Activated CD8-positive, alpha-beta memory T cell treated with anti-CD3 and anti-CD28 coated beads for 36 hours (primary cell): ENCODE measurements at regions not wholly inside any gene's neighbourhood (a gene's known extent, or its start where the extent isn't known, plus 50 kb on each side); places are given as distances from the start of the nearest gene placed in this dataset.

Experiments used
- CTCF ChIA-PET: fragments of 350-600 bp; sonication (Branson Sonifier 250); formaldehyde crosslinking; loops from one replicate; lab custom pipeline; 2021; ENCODE audit warnings: antibody characterized with exemption; lab: Charles Lee
- POLR2A ChIA-PET: fragments of 350-600 bp; sonication (Branson Sonifier 250); formaldehyde crosslinking; loops from one replicate; lab custom pipeline; 2021; ENCODE audit warnings: antibody characterized with exemption; lab: Charles Lee

DNA sequence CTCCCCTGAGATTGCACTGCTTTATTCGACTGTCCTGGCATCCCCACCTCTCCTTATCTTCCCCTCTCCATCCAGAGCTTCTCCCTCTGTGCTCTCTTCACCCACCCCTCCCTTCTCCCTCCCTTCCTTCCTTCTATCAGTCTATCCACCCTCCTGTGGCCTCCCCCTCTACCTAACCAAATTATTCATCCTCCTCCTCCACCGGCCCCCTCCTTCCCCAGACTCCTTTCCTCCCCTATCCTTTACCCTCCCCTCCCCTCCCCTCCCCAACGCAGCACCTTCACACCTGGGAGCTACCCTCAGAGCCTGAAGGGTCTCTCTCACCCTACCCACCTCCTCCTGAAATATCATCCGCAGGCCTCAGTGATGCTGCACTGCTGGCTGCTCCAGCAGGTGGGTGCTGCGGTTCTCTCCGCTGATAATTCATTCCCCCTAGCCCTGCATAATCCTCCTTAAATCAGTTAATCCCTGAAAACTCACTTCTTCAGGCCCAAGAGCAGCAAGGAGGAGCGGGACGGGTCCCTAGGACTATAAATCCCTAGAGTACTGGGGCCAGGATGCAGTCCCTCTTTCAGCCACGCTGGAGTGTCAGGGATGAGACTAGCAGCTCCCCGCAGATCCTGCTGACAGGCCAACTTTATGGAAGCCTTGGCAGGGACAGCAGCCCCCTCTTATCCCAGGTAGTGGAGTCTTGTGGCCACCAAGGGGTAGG lies 97.8 kb downstream of the PCDH1 start:
- ChIA-PET CTCF (no interaction called here), POLR2A (no interaction called here)

DNA sequence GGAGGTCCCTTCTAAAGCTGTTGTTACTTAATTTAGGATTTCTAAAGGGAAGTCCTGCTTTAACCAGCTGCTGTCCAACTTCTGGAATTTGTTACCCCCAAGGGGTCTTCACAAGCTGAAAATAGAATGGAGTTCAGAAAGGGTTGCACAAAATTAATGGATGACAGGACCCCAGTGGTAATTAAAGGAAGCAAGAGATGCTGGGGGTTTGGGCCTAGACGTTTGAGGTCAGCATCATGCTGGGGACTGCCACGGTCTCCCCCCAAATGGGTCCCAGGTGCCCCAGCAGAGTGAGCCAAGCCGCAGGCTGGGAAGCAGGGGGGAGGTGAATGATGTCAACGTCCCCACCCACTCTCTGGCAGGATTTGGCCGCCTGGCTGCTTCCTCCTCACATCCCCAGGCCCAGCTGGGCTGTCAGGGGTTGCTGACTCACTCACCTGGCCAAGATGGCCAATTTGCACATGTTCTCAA lies 97.5 kb upstream of the ARAP3 start:
- ChIA-PET POLR2A (no interaction called here), CTCF (interaction anchor here (1.0 kb wide), 1 partner anchor 182 kb away, joined by 4 read pairs; no protein-coding TSS in a partner anchor)

DNA sequence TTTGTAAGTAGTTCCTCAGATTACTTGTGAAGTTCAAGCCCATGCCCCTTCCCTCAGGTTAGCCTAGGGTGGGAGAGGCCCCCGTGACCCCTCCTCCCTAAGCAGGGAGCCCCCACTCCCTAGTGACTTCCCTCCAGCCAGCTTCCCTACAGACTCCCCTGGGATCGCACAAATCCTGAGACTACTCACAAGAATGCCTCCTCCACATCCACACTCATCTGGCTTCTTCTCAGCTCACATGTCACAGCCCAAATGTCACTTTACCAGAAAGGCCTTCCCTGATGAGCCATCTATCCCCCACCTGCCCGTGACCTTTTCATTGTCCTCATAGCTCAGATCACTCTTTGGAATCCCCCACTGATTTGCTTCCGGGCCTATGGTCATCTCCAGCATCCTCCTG lies 96.7 kb upstream of the ARAP3 start:
- POLR2A ChIA-PET: interaction anchor here (0.6 kb wide), 1 partner anchor 74 kb away, joined by 3 read pairs; no protein-coding TSS in a partner anchor
- CTCF ChIA-PET: interaction anchor here (1.0 kb wide), 1 partner anchor 182 kb away, joined by 4 read pairs; no protein-coding TSS in a partner anchor

DNA sequence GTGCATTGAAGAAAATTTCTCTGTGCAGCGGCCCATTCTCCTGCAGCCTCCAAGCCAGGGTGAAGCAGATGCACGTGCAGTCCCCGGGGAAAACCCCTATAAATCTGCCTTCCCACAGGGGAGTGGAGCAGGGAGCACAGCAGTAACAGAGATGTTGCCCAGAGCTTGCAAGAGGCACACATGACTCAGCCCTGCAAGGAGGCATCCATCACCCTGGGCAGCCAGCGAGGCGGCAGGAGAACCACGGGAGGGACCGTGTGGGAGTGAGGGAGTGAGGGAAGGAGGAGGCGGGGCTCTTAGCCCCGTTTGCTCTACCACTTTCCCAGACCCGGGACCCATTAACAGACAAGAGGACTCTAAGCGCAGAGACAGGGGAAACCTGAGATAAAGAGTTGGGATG lies 96.2 kb upstream of the ARAP3 start:
- ChIA-PET CTCF (no interaction called here), POLR2A (no interaction called here)

DNA sequence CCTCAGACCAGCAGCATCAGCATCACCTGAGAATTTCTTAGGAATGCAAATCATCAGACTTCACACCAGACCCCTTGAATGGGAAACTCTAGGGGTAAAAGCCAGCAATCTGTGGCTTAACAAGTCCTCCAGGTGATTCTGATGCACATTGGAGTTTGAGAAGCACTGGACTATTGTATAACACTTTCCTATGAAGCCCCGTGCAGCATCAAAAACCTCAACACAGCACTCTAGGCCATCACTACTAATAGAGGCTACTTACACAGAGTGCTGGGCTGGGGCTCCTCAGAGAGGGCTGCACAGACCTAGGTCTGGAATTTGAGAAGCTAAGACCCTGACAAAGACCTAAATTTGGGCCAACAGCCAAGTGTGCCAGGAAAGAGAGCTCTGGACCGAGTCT lies 95.7 kb upstream of the ARAP3 start:
- CTCF ChIA-PET: no interaction called here
- POLR2A ChIA-PET: no interaction called here

DNA sequence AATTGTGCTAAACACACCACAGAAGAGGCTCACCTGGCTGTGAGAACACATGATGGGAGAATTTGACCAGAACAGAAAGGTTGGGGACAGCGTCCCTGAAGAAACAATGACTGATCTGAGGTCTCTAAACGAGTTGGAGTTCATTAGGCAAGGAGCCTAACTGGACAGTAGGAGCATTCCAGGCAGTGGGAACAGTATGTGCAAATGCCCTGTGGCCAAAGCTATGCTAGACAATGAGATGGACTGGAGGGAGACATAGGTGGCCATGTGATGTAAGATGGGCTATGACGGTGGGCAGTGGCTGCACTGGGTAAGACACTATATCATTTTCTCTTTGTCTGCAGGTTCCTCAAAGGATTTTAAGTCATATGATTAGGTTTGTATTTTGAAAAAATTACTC lies 95.1 kb upstream of the ARAP3 start:
- ChIA-PET CTCF (no interaction called here), POLR2A (no interaction called here)

DNA sequence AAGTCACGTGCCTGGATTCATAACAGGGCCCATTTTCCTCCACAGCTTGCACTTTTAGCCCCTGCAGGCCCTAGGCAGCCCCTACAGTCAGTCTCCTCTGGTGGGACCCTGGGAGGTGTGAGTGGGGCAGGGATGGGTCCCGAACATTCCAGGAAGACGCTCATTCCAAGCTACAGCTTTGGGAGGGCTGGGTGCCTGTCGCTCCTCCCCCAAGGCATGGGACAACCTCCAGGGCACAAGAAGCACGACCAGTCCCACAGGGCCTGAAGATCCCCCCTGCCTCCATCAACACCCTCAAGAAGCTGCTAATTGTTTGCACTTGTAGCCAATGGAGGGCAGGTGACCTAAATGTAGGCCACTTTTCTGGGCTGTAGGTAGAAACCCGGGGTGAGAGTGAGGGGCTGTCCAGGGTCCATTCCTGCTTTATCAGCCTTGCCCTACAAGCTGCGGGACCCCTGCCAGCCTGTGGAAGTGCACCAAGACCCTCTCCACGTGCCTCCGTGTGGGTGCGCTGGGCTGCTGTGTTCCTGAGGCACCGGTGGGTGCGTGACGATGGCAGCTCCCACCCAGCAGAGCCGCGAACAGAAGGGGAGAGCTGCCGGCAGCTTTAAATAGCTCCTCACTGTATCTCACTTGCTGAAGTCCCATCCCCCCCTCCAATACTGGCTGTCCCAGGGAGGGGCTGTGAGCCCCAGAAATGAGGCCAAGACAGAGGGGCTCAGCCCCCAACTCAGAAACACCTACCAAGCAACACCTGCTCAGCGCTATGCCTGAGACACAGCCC lies 91.9 kb upstream of the ARAP3 start:
- ChIA-PET CTCF (interaction anchor here (1.1 kb wide), 1 partner anchor 71 kb away, joined by 3 read pairs; no protein-coding TSS in a partner anchor), POLR2A (no interaction called here)

DNA sequence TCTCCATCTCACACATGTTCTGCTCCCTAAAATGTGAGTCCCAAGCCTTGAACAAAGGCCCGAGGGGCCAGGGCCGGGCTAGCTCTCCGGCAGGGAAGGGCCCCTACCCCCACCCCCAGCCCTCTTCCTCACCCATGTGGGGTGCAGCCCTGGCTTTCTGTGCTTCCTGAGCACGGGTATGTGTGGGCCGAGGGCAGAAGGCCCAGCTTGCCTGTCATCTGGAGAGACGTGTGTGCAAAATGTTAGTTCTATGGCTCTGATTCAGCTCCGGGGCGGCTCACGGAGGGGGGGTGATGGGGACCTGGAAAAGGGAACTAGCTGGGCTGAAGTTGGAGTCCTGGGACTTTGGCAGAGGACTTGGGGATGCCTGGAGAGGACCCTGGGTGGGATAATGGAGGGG lies 90.3 kb upstream of the ARAP3 start:
- ChIA-PET CTCF (no interaction called here), POLR2A (no interaction called here)

DNA sequence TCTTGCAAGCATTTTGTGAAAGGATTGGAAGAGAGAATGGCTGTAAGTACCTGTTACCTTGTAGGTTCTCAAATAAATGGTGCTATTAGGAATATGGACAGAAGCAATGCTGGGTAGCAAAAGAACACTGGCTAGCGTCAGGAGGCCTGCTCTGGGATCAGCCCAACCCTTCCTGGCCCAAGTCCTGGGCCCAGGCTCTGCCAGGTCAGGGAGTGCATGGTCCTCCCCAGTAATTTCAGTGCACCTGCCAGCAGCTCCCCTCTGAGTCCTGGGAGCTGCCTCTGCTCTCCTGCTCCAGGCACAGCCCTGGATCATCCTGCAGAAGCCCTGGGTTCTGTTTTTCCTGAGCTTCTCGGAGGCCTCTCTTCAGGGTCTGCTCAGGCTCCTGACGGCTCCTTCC lies 89.5 kb upstream of the ARAP3 start:
- ChIA-PET CTCF (no interaction called here), POLR2A (no interaction called here)

DNA sequence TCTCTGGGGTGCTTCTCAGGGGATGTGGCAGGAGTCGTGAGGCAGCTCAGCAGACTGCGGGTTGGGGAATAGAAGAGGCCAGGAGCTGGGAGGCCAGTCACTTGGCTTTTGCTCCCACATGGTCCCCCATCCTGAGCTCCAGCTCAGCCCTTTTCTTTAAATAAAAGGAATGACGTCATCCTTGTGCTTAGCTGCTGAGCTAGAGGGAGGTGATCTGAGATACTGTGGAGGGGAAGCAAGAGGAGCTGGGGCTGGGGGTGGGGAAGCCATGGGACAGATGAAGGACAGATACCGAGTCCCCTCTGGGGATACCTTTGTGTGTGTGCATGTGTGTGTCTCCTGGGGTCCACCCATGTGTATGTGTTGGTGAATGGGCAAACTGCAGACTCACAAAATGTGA lies 89.0 kb upstream of the ARAP3 start:
- ChIA-PET POLR2A (no interaction called here), CTCF (no interaction called here)

DNA sequence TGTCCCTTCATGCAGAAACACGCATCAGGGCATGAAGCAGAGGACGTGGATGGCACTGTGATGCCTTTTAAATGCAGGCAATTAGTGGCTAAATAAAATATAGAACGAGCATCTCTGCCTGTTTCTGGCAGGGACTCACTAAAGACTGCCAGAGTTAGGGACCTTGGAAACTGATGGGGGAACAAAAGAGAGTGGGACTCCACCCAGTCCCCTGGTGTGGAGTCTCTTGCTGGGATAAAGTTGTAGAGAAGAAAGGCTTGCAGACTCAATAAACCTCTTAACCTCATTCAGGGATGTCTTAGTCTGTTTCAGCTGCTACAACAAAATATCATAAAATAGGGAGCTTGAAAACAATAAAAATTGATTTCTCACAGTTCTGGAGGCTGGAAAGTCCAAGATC lies 87.6 kb upstream of the ARAP3 start:
- CTCF ChIA-PET: no interaction called here
- POLR2A ChIA-PET: no interaction called here

DNA sequence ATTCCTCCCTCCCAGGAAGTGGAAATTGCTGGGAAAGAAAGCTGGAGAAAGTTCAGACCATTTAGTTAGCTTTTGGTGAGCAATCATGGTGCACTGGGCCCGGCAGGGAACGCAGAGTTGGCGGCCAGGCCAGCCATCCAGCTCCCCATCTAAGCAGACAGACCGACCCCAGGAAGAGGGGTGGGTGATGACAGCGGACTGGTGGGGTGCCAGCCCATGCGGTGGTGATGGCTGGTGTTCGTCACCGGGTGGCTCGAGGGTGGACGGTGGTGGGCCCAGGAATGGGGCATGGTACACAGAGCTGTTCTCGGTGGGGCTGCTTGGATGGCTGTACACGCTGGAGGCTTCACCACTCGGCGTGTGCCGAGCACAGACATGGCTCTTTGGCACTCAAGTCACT lies 85.6 kb upstream of the ARAP3 start:
- ChIA-PET POLR2A (no interaction called here), CTCF (interaction anchor here (0.9 kb wide), 1 partner anchor 112 kb away, joined by 3 read pairs; no protein-coding TSS in a partner anchor)

DNA sequence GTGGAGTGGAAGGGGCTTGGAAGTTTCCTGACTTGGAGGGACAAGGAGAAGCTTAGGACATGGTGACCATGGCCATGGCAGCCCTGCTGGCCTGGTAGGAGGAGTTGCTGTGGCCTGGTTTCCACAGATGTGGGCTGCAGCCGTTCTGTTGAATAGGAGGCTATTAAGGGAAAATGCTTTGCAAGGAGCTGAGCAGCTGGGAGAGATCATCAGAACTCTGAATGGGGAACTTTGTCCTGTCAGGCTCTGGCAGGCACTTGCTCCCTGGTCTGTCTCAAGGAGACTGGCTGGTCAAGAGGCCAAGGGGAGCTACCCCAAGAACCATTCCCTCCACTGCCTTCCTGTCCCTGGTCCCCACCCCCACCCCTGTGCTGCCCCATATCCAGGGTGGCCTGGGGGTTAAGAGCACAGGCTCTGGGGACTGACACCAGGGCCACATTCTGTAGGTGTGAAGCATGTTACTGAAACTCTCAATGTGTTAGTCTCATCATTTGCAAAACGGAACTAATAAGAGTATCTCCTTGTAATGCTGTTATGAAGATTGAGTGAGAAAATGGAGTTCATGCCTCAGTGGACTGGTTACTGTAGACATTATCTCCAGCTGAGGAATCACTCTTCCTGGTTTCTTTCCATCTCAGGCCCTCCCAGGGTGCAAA lies 84.0 kb upstream of the ARAP3 start:
- CTCF ChIA-PET: no interaction called here
- POLR2A ChIA-PET: no interaction called here

DNA sequence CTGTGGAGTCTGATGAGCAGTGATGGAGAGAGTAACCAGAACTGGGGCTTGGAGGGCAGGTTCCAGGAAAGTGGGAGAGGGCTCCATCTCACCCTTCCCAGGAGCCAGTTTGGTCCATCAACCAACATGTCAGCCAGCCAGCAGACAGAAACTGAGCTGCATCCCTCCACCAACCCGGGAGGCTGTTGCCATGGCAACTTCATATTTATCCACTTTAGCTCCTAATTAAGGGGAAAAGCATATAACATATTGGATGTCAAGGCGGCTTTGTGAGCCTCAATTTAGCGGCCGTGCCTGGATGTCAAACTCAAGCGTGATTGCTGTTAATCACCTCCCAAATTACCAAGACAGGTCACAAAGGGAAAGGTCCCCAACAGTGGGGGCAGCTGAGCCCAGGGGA lies 81.5 kb upstream of the ARAP3 start:
- POLR2A ChIA-PET: no interaction called here
- CTCF ChIA-PET: no interaction called here

DNA sequence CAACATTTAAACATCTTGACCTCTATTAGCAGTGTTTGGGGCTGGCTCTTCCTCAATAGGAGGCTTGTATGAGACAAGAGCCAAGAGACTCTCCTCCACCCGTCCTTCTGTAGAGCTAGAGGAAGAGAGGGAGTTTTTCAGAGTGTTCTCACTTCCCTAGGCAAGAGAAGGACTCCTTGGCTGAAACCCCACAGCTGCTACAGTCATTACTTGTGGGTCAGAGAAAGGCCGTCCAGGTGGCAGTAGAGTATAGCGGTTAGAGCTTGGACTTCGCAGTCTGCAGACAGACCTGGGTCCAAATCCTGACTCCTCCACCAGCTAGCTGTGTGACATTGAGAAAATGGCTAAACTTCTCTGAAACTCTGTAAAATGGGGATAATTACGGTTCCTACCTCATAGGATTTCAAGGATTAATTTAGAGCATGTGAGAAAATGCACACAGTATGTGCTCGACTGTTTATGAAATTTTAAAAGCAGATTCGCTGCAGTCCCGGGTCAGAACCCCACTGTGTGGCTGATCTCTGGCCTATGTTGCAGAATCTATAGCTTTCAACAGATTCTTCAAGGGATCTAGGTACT lies 80.8 kb upstream of the ARAP3 start:
- POLR2A ChIA-PET: no interaction called here

DNA sequence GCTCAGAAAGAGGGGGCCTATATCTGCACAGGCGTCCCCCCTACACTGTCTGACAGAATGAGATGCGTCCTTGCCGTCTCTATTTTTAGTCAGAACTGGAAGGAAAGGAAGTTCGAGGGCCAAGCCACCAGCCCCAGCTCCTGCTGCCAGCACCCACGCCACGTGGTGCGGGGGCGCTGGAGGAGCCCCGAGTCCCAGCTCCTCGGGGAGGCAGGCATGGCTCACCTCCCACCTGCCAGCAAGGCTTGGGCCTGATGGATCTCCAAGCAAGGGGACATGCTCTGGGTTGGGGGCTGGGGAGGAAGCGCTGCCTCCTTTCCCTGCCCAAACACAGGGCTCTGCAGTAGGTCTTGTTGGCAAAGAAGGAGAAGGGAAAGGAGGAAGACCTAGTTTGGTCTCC lies 80.3 kb upstream of the ARAP3 start:
- ChIA-PET CTCF (interaction anchor here (0.9 kb wide), 1 partner anchor 116 kb away, joined by 3 read pairs; the partner anchor contains the start of gene PCDH1), POLR2A (no interaction called here)

More for the DNA sequence above, 80.8 kb upstream of the ARAP3 start:
- CTCF ChIA-PET: interaction anchor here (0.9 kb wide), 1 partner anchor 116 kb away, joined by 3 read pairs; the partner anchor contains the start of gene PCDH1

DNA sequence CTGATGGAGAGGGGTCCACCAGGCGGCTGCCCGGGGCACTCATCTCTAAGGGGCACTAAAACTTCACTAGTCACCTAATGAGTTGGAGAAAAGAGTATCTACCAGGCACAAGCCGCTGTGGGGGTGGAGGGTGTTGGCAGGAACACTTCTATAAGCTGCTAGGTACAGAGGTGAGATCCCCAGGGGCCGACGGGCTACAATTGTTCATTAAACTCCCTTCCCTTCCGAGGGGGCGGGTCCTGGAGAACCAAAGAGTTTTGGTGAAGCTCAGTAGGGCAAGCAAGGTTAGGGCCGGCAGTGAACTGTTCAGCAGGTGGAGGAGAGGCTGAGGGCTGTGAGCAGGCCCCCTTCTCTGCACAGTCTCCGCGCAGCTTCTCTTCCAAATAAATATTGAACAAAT lies 78.7 kb upstream of the ARAP3 start:
- ChIA-PET CTCF (interaction anchor here (1.0 kb wide), 1 partner anchor 66 kb away, joined by 3 read pairs; no protein-coding TSS in a partner anchor), POLR2A (no interaction called here)

DNA sequence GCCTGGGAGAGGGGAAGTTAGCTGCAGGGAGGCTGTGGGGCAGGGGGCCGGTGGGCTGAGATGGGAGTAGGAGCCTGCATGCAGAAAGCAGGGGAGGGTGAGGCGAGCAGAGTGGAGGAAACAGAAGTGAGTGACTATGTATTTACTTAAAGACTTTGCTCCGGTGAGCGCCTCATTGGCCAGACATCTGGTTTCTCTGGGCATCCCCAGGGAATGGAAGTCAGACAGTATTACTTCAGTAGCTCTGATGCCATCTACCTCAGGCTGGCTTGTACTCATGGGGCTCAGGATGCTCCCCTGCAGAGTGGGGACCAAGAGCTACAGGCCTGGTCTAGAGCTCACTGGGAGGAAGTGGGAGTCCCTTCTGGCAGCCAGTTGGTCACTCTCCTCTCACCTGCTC lies 78.2 kb upstream of the ARAP3 start:
- CTCF ChIA-PET: interaction anchor here (1.0 kb wide), 1 partner anchor 67 kb away, joined by 3 read pairs; no protein-coding TSS in a partner anchor

DNA sequence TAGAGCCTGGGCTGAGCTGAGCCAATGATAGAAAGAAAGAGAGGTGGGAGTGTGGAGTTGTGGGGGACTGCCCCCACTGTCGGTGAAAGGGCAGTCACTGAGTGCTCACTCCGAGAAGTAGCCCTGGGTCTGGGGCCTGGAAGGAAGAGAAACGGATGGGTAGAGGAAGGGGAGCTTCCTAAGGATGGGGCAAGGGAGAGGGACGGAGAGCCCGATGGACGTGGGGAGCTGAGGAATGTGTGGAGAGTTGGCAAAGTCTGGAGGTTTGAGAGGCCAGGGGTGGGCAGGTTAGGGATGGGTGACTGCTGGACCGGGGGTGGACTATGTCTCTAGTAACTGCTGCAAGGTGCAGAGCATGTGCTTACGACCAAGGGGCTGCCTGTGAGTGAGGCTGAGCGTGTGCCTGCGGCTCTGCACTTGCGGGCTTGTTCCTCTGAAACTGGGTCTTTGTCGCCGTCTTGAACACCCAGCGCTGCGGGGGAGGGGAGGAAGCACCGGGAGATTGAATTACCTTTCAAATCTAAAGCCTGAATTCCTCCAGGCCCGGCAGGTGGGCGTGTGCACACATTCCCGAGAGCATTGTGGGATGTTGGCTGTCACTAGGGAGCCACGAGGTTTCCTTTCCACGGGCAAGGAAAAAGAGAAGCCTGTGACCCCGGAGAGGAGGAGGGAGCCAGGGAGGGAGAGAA lies 76.4 kb upstream of the ARAP3 start:
- CTCF ChIA-PET: interaction anchor here (1.1 kb wide), 1 partner anchor 201 kb away, joined by 3 read pairs; no protein-coding TSS in a partner anchor

More for the DNA sequence above, 78.2 kb upstream of the ARAP3 start:
- POLR2A ChIA-PET: no interaction called here

More for the DNA sequence above, 76.4 kb upstream of the ARAP3 start:
- POLR2A ChIA-PET: no interaction called here
